ENCODE measurements at regions not wholly inside any gene's neighbourhood (a gene's known extent, or its start where the extent isn't known, plus 50 kb on each side); places are given as distances from the start of the nearest gene placed in this dataset.

- TF ChIP-seq, protein P1, sequence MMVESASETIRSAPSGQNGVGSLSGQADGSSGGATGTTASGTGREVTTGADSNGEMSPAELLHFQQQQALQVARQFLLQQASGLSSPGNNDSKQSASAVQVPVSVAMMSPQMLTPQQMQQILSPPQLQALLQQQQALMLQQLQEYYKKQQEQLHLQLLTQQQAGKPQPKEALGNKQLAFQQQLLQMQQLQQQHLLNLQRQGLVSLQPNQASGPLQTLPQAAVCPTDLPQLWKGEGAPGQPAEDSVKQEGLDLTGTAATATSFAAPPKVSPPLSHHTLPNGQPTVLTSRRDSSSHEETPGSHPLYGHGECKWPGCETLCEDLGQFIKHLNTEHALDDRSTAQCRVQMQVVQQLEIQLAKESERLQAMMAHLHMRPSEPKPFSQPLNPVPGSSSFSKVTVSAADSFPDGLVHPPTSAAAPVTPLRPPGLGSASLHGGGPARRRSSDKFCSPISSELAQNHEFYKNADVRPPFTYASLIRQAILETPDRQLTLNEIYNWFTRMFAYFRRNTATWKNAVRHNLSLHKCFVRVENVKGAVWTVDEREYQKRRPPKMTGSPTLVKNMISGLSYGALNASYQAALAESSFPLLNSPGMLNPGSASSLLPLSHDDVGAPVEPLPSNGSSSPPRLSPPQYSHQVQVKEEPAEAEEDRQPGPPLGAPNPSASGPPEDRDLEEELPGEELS (CRISPR knock-in tag; IDR thresholded peaks at IDR 0.05; ENCODE audit: borderline replicate concordance), result no peak
- TF ChIP-seq, protein P2, sequence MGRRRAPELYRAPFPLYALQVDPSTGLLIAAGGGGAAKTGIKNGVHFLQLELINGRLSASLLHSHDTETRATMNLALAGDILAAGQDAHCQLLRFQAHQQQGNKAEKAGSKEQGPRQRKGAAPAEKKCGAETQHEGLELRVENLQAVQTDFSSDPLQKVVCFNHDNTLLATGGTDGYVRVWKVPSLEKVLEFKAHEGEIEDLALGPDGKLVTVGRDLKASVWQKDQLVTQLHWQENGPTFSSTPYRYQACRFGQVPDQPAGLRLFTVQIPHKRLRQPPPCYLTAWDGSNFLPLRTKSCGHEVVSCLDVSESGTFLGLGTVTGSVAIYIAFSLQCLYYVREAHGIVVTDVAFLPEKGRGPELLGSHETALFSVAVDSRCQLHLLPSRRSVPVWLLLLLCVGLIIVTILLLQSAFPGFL (CRISPR knock-in tag; IDR thresholded peaks at IDR 0.05), result no peak
- no peak for TF ChIP-seq NR4A1 (CRISPR knock-in tag; IDR thresholded peaks at IDR 0.05)
- TF ChIP-seq NR4A1 (tag; IDR thresholded peaks at IDR 0.05), result peak; percentile 85
- no peak for TF ChIP-seq TARDBP (IDR thresholded peaks at IDR 0.05)
- peak; percentile 44; the same call in 1 of the 2 replicates for TF ChIP-seq GTF2F1 (IDR thresholded peaks at IDR 0.05; ENCODE audit: low read depth, low read length)
- no peak for TF ChIP-seq ZNF586 (CRISPR knock-in tag; conservative IDR thresholded peaks at IDR 0.05)
- 0 out of 2 replicates have a peak, but pooled peaks have one; percentile 44 for TF ChIP-seq PML (IDR thresholded peaks at IDR 0.05; ENCODE audit: low read length)
- TF ChIP-seq ZNF717 (CRISPR knock-in tag; IDR thresholded peaks at IDR 0.05), result no peak
- TF ChIP-seq FOXO4 (CRISPR knock-in tag; IDR thresholded peaks at IDR 0.05), result no peak
- TF ChIP-seq, protein P3, sequence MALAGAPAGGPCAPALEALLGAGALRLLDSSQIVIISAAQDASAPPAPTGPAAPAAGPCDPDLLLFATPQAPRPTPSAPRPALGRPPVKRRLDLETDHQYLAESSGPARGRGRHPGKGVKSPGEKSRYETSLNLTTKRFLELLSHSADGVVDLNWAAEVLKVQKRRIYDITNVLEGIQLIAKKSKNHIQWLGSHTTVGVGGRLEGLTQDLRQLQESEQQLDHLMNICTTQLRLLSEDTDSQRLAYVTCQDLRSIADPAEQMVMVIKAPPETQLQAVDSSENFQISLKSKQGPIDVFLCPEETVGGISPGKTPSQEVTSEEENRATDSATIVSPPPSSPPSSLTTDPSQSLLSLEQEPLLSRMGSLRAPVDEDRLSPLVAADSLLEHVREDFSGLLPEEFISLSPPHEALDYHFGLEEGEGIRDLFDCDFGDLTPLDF (CRISPR knock-in tag; IDR thresholded peaks at IDR 0.05), result peak; percentile 75
- peak; percentile 90 for TF ChIP-seq MYC (IDR thresholded peaks at IDR 0.05; ENCODE audit: low read depth, low read length)
- 0 out of 2 replicates have a peak, but pooled peaks have one; percentile 22 for TF ChIP-seq MYC (CRISPR knock-in tag; IDR thresholded peaks at IDR 0.05; ENCODE audit: borderline replicate concordance, low read depth)
- no peak for TF ChIP-seq BCL6 (CRISPR knock-in tag; IDR thresholded peaks at IDR 0.05)
- TF ChIP-seq MBD2 (IDR thresholded peaks at IDR 0.05; ENCODE audit: borderline replicate concordance, low read depth), result no peak
- no peak for TF ChIP-seq SMARCB1 (IDR thresholded peaks at IDR 0.05; ENCODE audit: insufficient read length, low read depth)
- no peak for TF ChIP-seq RNF2 (IDR thresholded peaks at IDR 0.05)
- no peak for TF ChIP-seq EZH2 (IDR thresholded peaks at IDR 0.05; ENCODE audit: borderline replicate concordance, low read depth, low read length)
- peak; percentile 58 for TF ChIP-seq MEIS2 (IDR thresholded peaks at IDR 0.05; ENCODE audit: partially characterized antibody)
- 0 out of 2 replicates have a peak, but pooled peaks have one; percentile 8 for TF ChIP-seq RHOXF2B (CRISPR knock-in tag; conservative IDR thresholded peaks at IDR 0.05)
- no peak for TF ChIP-seq SFPQ (IDR thresholded peaks at IDR 0.05; ENCODE audit: low read depth, low read length)
- TF ChIP-seq HNRNPH1 (optimal IDR thresholded peaks at IDR 0.05; ENCODE audit: low read depth, low read length), result no peak
Measured at GRCh38 chr22:19641254-19641982, 72.9 kb upstream of the SEPTIN5 start (continued).
